ENCODE measurements at regions not wholly inside any gene's neighbourhood (a gene's known extent, or its start where the extent isn't known, plus 50 kb on each side); places are given as distances from the start of the nearest gene placed in this dataset.

DNA sequence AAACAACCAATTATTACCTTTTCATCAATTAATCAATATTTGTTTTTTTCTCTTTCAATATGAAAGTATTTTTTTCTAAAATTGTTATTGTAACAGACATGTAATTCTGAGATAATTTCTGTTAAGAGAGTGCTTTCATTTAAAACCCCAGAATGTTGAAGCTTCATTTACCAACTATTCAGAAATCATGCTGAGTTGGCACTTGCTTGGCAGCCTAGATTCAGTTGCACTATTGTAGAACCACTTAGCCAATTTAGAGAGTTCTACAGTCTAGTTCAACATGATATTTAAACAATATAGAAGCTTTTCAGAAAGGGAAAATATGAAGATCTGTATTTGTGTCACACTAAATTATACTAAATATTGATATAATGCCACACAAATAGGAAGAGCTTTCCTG is 56.1 kb upstream of the NKAIN2 start:
- Histone ChIP-seq H3K4me1 (no peaks in the 10 kb centered on the region), H3K4me3 (no peak overlapping the region), H3K27me3 (no peaks in the 10 kb centered on the region), H3K36me3 (no peaks in the 10 kb centered on the region), H3K27ac (no peak overlapping the region), H3K9me3 (no peaks in the 10 kb centered on the region)
- TF ChIP-seq, protein P1, sequence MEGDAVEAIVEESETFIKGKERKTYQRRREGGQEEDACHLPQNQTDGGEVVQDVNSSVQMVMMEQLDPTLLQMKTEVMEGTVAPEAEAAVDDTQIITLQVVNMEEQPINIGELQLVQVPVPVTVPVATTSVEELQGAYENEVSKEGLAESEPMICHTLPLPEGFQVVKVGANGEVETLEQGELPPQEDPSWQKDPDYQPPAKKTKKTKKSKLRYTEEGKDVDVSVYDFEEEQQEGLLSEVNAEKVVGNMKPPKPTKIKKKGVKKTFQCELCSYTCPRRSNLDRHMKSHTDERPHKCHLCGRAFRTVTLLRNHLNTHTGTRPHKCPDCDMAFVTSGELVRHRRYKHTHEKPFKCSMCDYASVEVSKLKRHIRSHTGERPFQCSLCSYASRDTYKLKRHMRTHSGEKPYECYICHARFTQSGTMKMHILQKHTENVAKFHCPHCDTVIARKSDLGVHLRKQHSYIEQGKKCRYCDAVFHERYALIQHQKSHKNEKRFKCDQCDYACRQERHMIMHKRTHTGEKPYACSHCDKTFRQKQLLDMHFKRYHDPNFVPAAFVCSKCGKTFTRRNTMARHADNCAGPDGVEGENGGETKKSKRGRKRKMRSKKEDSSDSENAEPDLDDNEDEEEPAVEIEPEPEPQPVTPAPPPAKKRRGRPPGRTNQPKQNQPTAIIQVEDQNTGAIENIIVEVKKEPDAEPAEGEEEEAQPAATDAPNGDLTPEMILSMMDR (IDR thresholded peaks at IDR 0.05) = no peak
- no peak for DNase-seq (ENCODE audit: low spot score in 2 of 2)
- intact Hi-C loops (cut with DNase I) = no loop called here

GRCh38 chr6:123745895-123746294 is 57.8 kb upstream of the NKAIN2 start:
- H3K4me3 ChIP-seq = no peak overlapping the region
- no peaks in the 10 kb centered on the region for H3K4me1 ChIP-seq
- H3K9me3 ChIP-seq = no peaks in the 10 kb centered on the region
- DNase-seq (ENCODE audit: low spot score in 2 of 2) = no peak
- TF ChIP-seq, protein P1 (IDR thresholded peaks at IDR 0.05) = no peak
- no peaks in the 10 kb centered on the region for H3K36me3 ChIP-seq
- no peak overlapping the region for H3K27ac ChIP-seq
- no peaks in the 10 kb centered on the region for H3K27me3 ChIP-seq
- intact Hi-C loops (cut with DNase I) = no loop called here

DNA sequence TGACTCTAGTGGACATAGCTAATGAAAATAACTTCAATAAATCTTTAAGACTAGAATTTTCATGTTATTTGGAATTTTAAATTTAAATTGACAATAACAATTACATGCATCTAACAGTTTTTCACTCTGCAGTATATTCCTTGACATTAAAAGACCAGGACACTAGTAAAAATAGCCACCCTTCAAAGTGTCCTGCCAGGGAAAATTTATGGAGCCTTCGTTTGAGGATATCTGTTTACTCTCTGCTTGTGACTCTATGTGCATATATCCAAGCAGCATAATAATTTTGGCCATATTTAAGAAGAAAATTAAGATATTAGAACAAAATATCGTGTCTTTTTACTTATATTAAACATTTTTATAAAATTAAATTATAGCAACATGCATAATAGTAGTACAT is 58.8 kb upstream of the NKAIN2 start:
- no peak for DNase-seq (ENCODE audit: low spot score in 2 of 2)
- no peaks in the 10 kb centered on the region for H3K27me3 ChIP-seq
- TF ChIP-seq, protein P1 (IDR thresholded peaks at IDR 0.05) = no peak
- H3K36me3 ChIP-seq = no peaks in the 10 kb centered on the region
- no peak overlapping the region for H3K4me3 ChIP-seq
- H3K4me1 ChIP-seq = no peaks in the 10 kb centered on the region
- no peaks in the 10 kb centered on the region for H3K9me3 ChIP-seq
- H3K27ac ChIP-seq = no peak overlapping the region
- intact Hi-C loops (cut with DNase I) = no loop called here

DNA sequence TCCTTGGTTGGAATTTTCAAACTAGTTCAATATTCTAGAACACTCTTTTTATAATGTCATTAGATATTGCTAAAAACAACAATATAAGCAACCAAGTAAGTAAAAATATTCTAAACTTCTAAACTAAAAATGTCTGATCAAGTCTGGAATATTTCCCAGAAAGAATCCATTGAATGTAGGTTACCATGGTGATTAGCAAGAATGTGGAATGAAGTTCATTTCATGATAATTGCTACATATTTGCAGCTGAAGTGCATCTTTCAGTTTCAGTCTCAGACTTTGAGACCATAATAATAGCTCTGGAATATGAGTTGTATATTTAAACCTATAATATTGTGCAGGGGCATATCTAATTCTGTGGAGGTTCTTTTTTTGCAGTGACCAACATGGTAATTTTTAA is 61.0 kb upstream of the NKAIN2 start:
- TF ChIP-seq, protein P1 (IDR thresholded peaks at IDR 0.05) = no peak
- no peaks in the 10 kb centered on the region for H3K36me3 ChIP-seq
- DNase-seq (ENCODE audit: low spot score in 2 of 2) = no peak
- H3K27me3 ChIP-seq = no peaks in the 10 kb centered on the region
- no peak overlapping the region for H3K27ac ChIP-seq
- no peaks in the 10 kb centered on the region for H3K4me1 ChIP-seq
- no peak overlapping the region for H3K4me3 ChIP-seq
- no peaks in the 10 kb centered on the region for H3K9me3 ChIP-seq
- intact Hi-C loops (cut with DNase I) = no loop called here

DNA sequence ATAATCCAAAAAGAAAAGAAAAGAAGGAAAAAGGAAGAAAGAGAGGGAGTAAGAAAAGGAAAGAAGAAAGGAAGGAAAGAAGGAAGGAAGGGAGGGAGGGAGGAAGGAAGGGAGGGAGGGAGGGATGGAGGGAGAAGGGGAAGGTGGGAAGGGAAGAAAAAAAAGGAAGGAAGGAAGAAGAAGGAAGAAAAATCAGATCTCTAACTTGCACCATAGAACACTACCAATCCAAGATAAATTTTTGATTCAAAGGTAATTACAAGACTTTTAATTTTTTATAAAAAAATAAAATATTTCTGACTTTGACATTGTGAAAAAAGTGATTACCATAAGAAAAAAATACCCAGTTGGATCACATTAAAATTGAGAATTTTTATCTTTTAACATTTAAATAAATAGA is 70.5 kb upstream of the NKAIN2 start:
- TF ChIP-seq, protein P1 (IDR thresholded peaks at IDR 0.05) = no peak
- DNase-seq (ENCODE audit: low spot score in 2 of 2) = no peak
- intact Hi-C loops (cut with DNase I) = no loop called here
- Histone ChIP-seq H3K4me1 (no peaks in the 10 kb centered on the region), H3K4me3 (no peak overlapping the region), H3K27ac (no peak overlapping the region), H3K36me3 (no peaks in the 10 kb centered on the region), H3K9me3 (no peaks in the 10 kb centered on the region), H3K27me3 (no peaks in the 10 kb centered on the region)

GRCh38 chr6:123716506-123716905 is 79.8 kb upstream of the TRDN start:
- Histone ChIP-seq H3K4me3 (no peak overlapping the region), H3K36me3 (no peaks in the 10 kb centered on the region), H3K27me3 (no peaks in the 10 kb centered on the region), H3K27ac (no peak overlapping the region), H3K9me3 (no peaks in the 10 kb centered on the region), H3K4me1 (no peaks in the 10 kb centered on the region)
- TF ChIP-seq, protein P1 (IDR thresholded peaks at IDR 0.05) = no peak
- no peak for DNase-seq (ENCODE audit: low spot score in 2 of 2)
- intact Hi-C loops (cut with DNase I) = no loop called here

Measured in ascending aorta (tissue), 2 donors.